ENCODE measurements at regions not wholly inside any gene's neighbourhood (a gene's known extent, or its start where the extent isn't known, plus 50 kb on each side); places are given as distances from the start of the nearest gene placed in this dataset.
A peak's percentile ranks its signal among the peaks of the same experiment; 100 is the strongest.
"Not testable (repeated sequence)": the region's sequence is repeated elsewhere in the genome, so short reads cannot be mapped to it uniquely, and the experiment has no call there.

DNA sequence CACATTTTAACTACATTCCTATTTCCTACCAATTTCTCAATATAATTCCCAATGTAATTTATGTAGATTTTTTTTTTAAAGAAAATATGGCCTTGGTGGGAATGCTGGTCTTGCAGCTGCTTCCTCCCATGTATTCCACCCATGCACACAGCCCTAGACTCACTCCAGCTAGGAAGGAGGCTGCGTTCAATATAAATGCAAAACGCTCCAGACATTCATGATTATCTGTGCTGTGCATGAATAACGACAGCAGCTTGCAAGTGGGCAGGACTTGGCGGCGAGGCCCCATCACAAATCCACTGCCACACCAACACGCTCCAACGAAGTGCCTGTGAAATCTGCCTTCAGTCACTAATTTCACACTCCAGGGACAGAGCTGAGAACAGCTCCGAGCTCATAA is 391.2 kb downstream of the PREX1 start:
- not testable (repeated sequence) for DNase-seq

- DNase-seq: no peak
These were observed 394.6 kb downstream of the PREX1 start for GRCh38 chr20:48433178-48433577.

DNA sequence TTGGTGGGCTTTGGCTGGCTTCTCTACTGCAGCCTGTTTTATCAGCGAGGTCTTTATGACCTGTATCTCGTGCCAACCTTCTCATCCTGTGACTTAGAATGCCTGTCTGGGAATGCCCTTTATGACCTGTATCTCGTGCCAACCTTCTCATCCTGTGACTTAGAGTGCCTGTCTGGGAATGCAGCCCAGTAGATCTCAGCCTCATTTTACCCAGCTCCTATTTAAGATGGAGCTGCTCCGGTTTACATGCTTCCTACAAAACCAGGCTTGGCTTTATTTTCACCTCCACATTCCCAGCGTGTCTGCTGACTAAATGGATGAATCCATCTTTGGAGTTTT is 395.3 kb downstream of the PREX1 start:
- DNase-seq: no peak

DNA sequence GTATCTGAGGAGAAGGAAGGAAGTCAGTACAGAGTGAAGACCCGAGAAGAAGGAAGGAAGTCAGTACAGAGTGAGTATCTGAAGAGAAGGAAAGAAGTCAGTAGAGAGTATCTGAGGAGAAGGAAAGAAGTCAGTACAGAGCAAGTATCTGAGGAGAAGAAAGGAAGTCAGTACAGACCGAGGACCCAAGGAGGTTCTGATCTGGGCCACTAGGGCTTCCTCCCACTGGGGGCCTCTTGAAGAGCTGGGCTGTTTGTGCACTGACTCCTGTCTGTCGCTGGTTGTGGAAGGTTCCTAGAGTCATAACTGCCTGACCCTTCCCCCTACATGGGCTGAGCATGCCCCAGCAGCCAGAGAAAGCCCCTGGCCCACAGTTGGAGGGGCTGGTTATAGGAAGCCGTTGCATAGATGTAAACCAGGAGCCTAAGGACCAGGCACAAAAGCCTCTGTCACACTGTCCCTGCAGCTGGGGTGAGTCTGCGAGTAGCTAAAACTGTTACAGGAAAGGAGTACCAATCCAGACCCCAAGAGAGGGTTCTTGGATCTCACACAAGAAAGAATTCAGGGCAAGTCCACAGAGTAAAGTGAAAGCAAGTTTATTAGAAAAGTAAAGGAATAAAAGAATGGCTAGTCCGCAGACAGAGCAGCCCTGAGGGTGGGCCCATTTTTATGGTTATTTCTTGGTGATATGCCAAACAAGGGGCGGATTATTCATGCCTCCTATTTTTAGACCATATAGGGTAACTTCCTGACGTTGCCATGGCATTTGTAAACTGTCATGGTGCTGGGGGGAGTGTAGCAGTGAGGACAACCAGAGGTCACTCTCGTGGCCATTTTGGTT is 395.9 kb downstream of the PREX1 start:
- no peak for DNase-seq

DNA sequence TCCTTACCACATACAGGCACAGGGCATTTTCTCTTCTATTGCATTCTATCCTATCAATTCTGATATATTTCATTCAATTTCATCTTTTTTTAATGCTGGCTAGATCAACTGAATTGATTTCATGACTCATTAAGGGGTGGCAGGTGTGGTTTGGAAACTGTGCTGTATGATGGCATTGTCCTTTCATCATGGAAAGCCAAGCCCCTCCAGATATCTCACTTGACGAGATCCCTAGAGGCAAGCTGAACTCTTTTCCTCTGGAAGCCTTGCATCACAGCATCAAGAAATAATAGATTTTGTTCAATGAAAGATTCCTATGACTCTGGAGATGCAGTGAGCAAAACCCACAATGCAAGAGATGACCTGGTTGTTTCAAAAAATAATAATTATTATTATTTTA is 401.2 kb downstream of the PREX1 start:
- peak in 1 of 2 experiments; percentile 6 for DNase-seq

- peak; percentile 60 to 89 for DNase-seq
These were observed 401.8 kb downstream of the PREX1 start for GRCh38 chr20:48425817-48426612.

GRCh38 chr20:48425321-48425720 is 402.5 kb downstream of the PREX1 start:
- DNase-seq: no peak

GRCh38 chr20:48422242-48422960 is 405.4 kb downstream of the PREX1 start:
- DNase-seq: no peak

GRCh38 chr20:48421547-48421946 is 406.3 kb downstream of the PREX1 start:
- DNase-seq: peak; percentile 34 to 61

DNA sequence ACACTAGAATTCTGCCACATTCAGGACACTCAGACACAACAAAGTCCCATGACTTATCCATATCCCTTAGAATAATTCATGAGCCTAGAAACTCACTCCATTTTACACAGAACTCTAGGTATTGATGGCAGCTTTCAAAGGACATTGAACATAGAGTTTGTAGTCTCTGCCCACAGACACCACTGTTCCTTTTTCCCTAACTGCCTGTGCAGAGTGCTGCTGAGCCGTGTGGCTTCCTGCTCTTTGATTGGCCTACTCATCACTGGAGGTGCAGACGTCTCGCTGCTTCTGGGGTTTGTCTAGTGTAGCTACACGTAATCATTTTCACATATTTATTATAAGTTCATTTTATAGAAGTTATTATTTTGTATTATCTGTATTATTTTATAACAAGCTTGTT is 407.6 kb downstream of the PREX1 start:
- DNase-seq: no peak

- no peak for DNase-seq
These were observed 408.6 kb downstream of the PREX1 start for GRCh38 chr20:48419173-48419572.

DNA sequence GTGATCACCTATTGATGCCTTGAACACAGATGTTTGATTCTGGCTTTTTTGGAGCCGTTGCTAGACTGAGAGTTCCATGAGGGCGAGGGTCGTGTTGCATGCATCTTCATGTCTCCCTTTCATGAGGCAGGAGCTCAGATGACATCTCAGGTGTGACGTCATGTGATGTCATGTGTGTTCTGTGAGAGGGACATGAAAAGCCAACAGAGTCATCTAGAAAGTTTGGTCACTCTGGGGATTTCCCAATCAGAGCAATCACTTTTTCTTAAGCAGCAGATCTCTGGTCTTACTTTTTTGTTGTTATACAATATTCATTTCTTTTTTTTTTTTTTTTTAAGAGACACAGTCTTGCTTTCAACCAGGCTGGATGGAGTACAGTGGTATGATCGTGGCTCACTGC is 411.8 kb downstream of the PREX1 start:
- no peak for DNase-seq

DNA sequence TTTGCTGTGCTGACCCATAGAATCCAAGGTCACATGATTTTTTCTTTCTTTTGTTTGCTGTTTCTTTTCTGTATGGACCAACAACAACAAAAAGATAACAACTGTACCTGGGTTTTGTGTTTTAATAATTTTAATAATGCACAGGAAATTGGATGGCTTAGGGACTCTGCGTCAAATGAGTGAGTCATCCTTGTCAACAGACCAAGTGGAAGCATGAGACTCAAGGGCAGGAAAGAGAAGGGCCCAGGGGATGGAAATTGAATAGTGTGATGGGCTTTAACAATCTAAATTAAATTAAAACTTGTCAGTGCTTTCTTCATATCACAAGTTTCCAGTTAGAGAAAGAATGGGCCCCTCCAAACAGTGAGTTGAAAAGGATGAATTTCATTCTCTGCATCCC is 413.0 kb downstream of the PREX1 start:
- DNase-seq: no peak

DNA sequence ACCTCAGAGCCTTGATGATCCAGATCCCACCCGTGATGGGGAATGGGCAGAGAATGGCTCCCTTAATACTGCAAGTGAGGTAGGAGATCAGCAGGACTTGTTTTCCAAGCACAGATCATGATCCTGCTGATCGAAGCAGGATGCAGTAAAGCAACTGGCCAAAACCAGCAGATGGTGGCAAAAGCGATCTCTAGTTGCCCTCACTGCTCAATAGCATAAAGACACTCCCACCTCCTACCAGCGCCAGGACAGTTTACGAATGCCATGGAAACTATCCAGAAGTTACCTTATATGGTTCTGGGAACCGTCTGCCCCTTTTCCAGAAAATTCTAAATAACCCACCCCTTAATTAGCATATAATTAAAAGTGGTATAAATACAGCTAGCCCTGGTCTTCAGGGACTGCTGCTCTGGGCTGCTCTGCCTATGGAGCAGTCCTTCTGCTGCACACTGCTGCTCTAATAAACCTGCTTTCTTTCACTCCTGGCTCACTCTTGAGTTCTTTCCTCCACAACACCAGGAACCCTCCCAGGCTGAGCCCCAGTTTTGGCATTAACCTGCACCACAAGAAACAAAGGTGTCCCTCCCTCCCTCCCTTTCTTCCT is 415.8 kb downstream of the PREX1 start:
- DNase-seq: peak in 1 of 2 experiments; percentile 30

DNA sequence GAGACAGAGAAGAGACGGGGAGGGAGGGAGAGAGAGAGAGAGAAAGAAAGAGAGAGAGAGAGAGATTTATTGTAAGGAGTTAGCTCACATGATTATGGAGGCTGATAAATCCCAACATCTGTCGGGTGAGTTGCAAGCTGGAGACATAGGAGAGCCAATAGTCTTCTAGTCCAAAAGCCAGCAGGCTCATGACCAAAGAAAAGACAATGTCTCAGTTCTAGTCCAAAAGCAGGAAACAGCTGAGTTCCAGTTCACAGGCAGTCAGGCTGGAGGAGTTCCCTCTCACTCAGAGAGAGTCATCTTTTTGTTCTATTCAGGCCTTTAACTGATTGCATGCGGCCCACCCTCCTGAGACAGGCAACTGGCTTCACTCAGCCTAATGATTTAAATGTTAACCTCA is 416.6 kb downstream of the PREX1 start:
- peak in 1 of 2 experiments; percentile 42 for DNase-seq

- no peak for DNase-seq
These were observed 418.7 kb downstream of the PREX1 start for GRCh38 chr20:48409055-48409615.

DNA sequence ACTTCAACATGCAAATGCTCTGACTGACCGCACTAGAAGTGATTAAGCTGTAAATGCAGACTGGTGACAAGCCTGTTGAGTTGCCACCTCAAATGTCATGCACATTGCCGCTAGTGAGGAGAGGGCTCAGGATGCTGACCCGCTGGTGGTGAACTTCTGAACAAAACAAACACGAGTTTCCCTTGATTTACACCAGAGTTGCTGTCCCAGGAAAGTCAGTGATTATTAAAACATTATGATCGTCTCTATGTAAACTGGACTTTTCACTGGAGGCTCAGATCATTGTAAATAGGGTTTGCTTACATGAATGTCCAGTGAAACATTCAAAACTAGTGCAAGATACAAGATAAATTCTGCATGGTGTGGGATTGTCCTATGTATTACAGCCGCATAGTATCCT is 420.1 kb downstream of the PREX1 start:
- no peak for DNase-seq

GRCh38 chr20:48406912-48407340 is 420.9 kb downstream of the PREX1 start:
- no peak for DNase-seq

GRCh38 chr20:48406498-48406897 is 421.3 kb downstream of the PREX1 start:
- DNase-seq: no peak

GRCh38 chr20:48405909-48406308 is 421.9 kb downstream of the PREX1 start:
- no peak for DNase-seq

GRCh38 chr20:48404598-48404997 is 423.2 kb downstream of the PREX1 start:
- DNase-seq: no peak

DNA sequence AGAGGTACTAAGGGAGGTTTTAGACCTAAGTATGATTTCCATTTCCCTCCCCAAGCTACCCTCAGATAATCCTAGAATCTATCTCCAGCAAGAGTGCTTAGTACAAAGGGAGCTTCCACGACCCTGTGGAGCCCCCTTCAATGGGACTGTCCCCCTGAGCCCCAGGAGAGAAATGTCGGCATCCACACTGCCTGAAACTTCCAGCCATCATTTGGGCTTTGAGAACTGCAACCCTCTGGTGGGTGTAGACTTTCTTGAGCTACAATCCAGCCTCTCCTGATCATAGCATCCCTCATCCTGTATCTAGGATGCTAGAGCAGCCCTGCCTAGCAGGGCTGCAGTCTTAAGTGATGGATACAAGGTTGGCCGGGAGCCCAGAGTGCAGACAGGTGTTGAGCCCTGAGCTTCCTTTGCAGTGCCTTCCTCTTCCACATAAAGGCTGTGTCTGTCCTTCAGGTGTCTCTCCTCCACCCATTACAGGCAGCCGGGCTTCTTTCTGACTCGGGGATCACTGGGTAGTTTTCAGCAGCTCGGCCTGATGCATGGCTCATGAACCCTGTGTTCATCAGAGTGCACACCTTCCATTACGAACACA is 424.5 kb downstream of the PREX1 start:
- no peak for DNase-seq

Measured in NCI-H524 (cell line).